G401.6 (cell line): ENCODE measurements at regions not wholly inside any gene's neighbourhood (a gene's known extent, or its start where the extent isn't known, plus 50 kb on each side); places are given as distances from the start of the nearest gene placed in this dataset.
"Not testable (repeated sequence)": the region's sequence is repeated elsewhere in the genome, so short reads cannot be mapped to it uniquely, and the experiment has no call there.

Experiments used
- FAIRE-seq: peaks from 2 replicates; lab custom pipeline; 2012; peaks lifted over from hg19 to GRCh38; lab: Jason Lieb, UNC

DNA sequence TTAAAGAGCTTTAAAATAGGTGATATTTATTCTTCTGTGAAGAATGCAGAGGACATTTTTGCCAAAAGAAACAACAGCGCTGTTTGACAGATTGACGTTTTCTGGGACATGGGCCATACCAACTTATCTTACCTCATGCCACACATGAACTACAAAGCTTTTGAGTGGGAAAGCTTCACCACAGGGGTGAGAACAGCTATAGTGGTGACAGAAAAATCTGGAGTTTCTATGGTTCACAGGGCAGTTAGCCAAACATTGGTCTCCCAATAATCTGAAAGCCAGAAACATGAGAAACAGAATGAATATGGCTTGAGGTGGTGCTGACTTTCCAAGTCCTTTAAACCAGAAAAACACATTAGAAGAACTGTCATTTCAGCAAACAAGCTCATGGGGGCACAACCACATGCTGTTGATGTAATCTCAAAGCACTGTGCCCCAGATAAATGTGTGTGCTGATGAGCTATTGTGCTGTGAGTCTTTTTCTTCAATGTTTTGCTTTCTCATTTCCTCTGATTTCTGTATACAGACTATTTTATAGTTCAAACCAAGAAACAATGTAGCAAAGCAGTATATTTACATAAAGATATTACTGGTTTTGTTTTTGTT, 905.4 kb downstream of the SLC16A7 start:
- no peak for FAIRE-seq

DNA sequence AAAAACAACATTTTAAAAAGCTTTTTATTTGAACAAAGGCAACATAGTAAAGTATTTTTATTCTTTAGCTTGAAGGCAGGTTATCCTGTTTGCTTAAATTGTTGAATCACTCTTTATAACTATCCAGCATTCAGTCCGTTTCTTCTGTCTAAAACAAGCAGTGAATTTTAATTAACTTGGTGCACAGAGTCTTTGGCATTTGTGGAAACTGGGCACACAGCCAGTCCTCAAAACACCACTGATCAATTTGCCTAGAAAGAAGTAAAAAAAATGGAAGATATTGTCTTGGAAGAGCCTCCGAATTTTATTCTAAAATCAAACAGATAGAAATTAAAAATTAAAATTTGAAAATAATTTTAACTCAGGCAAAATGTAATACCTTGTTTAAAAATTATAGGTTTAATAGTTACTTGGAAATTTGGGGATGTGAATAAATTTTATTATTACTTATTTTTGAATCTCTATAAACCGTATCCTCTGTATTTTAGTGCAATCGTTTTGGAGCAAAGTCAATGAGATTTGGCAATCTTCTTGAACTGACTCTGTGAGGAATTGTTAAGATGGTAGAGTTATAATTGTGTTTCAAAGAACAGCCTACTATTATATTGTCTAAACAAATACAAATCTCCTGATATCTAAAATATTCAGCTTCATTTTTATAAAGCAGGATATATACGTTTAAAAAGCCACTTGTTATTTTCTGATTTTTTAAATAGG, 927.0 kb downstream of the SLC16A7 start:
- no peak for FAIRE-seq

DNA sequence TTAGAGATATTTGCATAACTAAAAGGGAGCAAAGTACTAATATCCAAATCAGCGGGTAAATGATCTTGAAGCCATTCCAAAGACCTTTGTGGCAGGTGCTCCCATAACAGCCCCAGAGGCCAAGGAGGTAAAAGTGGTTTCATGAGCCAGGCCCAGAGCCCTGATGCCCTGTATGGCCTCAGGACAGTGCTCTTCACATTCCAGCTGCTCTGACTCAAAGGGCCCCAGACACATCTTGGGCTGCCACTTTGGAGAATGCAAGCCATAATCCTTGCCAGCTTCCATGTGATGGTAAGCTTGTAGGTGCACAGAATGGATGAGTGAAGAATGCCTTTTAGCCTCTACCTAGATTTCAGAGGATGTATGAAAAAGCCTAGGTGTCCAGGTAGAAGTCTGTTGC, 933.4 kb downstream of the SLC16A7 start:
- FAIRE-seq = no peak

DNA sequence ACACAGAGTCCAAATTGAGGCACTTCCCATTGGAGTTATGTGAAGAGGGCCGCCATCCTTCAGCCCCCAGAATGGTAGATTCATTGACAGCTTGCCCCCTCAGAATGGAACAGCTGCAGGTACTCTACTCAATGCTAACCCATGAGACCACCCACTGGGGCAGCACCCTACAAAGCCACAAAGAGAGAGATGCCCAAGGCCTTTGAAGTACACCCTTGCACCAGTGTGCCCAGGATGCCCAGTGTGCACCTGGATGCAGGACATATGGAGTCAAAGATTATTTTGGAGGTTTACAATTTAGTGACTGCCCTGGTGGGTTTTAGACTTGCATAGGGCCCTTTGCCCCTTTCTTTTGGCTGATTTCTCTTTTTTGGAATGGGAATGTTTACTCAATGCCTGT, 933.9 kb downstream of the SLC16A7 start:
- no peak for FAIRE-seq

DNA sequence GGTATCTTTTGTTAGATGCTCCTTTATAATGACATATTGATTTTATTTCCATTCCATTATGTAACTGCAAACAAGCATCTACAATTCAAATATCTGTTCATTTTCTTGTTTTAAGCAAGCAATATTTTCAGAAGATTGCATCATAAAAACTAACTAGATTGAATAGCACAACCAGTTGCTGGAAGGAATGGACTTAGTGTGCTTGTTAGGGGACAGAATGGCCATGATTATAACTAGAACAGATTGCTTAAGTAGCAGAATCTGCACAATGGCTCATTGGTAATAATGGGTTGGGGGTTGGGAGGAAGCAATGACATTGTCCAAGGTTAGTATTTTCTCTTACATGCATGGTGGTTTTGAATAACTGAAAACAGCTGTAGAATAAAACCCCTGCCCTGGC, 939.5 kb downstream of the SLC16A7 start:
- FAIRE-seq = no peak

DNA sequence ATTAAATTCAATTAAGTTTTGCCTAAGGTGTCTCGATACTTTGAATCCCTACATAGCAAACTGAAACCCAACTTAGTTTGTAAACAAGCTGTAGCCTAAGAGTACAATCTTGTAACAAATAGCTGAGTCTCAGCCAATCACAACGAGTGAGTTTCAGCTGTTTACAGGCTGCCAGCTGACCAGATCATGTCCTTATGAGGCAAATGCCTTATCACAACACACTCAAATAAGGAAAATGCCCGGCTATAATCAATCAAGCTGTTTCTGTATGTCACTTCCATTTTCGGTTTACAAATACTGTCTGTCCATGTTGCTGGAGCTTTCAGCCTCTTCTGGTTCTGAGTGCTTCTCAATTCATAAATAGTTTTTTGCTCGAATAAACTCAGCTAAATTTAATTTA, 943.8 kb downstream of the SLC16A7 start:
- no peak for FAIRE-seq

DNA sequence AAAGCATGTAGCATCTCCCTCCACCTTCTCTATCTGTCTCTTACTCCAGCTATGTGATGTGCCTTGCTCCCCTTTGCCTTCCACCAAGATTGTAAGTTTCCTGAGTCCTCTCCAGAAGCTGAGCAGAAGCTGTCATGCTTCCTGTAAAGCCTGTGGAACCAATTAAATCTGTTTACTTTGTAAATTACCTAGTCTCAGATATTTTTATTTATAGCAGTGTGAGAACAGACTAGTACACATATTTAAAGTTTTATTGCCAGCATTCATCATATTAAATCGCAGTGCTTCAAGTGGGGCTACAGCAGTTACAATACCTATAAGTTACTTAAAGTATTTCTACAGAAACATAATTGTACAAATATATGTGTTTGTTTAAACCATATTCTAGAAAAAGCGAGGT, 973.1 kb downstream of the SLC16A7 start:
- no peak for FAIRE-seq

DNA sequence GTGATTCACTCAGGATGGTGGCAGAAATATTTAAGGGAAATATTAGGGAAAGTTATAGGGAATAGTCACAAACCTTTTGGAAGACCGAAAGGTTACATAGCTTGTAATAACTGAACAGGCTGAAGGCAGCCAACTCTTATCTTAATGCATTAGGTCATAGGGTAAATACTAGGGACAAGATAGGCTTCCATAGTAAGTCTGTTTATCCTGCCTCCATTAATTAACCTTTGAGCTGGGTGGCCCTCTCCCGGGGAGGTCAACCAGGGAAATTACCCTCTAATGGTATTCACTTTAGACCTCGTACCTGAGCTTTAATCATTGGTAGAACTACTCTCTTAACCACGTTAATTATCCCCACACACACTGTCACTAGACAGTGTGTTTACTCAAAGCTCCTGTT, 981.8 kb downstream of the SLC16A7 start:
- FAIRE-seq = no peak

DNA sequence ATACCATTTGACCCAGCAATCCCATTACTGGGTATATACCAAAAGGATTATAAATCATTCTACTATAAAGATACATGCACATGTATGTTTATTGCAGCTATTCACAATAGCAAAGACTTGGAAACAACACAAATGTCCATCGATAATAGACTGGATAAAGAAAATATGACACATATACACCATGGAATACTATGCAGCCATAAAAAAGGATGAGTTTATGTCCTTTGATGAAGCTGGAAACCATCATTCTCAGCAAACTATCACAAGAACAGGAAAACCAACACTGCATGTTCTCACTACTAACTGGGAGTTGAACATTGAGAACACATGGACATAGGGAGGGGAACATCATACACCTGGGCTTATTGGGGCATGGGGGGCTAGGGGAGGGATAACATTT, 991.8 kb downstream of the SLC16A7 start:
- FAIRE-seq = not testable (repeated sequence)

DNA sequence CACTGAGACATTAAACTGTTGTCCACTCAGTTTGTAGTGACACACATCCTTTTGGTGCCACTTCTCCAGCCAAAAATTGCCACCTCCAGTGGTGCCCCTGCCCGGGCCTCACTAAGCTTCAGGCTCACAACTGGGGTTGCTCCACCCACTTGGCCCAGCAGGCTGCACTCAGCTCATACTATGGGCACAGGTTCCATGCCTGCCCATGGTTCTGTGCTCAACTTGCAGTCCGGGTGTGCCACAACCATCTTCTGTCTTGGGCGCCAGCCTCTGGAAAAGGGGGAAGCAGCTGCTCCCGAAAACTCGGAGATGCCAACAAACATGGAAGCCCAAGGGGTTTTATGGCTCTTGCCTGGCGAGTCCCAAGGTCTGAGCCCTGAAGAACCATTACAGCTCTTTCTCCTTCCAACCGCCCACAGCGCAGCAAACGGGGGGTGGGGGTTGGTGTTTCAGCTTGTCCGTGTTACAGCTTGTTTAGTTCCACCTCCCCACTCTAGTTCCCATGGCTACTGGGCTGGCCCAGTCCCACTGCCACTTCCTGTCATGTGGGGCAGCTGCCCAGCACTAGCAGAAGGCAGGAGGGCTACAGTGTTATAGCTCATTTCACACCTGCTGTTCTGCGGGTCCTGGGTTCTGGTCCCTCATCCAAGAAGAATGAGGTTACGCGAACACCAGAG, 998.3 kb downstream of the SLC16A7 start:
- no peak for FAIRE-seq

DNA sequence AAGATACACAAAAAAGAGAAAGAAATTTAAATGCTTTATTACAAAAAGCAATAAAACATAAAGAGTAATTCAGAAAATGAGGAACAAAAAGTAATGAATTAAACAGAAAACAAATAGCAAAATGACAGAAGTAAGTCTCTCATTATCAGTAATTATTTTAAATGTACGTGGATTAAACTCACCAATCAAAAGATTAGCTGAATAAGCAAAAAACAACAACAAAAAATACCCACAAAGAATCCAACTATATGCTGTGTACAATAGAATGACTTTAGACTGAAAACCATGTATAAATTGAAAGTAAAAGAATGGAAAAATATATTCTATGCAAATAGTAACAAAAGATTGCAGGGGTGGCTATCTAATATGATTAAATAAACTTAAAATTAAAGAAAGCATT, 1006.8 kb downstream of the SLC16A7 start:
- no peak for FAIRE-seq

DNA sequence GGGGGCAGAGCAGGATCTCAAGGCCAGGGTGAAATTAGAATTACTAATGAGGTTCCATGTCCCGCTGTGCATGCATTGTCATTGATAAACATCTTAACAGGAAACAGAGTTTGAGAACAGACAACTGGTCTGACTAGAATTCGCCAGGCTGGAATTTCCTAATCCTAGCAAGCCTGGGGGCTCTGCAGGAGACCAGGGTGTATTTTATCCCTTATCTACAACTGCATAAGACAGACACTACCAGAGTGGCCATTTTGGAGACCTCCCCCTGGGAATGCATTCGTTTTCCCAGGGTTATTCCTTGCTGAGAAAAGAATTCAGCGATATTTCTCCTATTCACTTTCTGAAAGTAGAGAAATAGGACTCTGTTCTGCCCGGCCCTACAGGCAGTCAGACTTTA, 1007.6 kb downstream of the SLC16A7 start:
- not testable (repeated sequence) for FAIRE-seq

DNA sequence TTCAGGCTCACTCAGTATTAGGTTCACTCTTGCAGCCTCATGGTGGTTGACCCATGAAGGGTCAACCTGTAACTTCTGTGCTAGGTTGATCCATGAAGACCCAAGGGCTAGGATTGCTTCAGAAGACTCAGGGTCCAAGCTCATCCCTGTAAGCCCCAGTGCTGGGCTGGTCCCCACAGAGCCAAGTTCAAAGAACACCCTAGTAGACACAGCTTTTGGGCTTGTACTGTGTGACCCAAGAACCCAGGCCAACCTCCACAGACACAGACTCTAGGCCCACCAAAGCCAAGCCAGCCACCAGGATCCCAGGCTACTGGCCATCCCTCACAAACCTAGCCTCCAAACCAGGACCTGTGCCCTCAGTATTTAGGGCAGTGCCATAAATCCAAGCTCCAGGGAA, 1020.6 kb downstream of the SLC16A7 start:
- FAIRE-seq = no peak

DNA sequence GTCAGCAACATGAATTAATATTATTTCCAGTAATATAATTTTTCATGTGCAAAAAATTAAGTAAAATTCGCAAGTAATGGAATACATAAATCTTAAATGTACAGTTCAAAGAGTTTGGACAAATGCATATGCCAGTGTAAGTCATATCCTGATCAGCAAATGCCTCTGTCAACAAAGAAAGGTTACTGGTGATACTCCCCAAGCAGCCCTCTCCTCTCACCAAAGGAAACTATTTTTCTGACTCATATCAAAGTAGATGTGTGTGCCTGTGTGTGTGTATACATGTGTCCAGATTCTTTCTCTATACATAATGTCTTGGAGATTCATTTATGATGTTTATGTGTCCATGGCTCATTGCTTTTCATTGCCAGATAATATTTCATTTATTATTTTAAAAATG, 1035.0 kb downstream of the SLC16A7 start:
- no peak for FAIRE-seq

DNA sequence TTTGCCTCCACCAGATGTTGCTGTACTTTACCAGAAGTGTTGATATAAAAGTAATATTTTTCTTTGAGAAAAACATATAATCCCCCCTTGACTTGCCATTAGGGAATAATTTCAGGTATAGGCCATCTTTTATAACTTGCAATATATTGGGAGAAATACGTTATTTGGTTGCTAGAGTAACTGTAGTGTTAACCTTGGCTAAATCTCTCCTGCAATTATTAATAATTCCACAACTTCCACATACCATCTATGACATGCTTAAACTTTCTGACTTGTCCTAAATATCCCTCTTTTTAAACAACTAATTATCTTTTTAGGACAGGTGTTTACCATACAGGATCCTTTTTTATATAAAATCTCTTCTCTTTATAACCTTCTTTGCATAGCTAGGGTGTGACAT, 1048.2 kb downstream of the SLC16A7 start:
- no peak for FAIRE-seq

DNA sequence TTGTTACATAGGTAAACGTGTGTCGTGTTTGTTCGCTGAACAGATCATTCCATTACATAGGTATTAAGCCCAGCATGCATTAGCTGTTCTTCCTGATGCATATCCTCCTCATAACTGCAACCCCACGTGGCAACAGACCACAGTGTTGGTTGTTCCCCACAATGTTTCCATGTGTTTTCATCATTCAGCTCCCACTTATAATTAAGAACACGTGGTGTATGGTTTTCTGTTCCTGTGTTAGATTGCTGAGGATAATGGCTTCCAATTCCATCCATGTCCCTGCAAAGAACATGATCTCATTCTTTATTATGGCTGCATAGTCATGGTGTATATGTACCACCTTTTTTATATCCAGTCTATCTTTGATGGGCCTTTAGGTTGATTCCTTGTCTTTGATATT, 1071.1 kb downstream of the SLC16A7 start:
- no peak for FAIRE-seq

DNA sequence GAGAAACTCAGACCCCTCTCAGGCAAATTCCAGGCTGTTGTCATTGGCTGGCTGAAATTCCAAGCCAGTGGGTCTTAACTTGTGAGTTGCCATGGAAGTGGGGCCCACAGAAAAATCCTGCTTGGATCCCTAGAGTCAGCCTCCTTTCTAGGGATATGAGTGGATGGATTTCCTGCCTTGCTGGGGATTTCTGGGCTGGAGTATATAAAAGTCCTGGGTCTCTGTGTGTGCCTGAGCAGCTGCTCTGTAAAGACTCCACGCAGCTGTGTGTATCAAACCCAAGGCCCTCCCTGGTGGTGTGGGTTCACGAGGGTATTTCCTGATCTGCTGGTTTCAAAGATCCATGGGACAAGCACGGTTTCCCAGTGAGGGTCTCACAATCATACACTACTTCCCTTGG, 1077.1 kb downstream of the SLC16A7 start:
- no peak for FAIRE-seq

DNA sequence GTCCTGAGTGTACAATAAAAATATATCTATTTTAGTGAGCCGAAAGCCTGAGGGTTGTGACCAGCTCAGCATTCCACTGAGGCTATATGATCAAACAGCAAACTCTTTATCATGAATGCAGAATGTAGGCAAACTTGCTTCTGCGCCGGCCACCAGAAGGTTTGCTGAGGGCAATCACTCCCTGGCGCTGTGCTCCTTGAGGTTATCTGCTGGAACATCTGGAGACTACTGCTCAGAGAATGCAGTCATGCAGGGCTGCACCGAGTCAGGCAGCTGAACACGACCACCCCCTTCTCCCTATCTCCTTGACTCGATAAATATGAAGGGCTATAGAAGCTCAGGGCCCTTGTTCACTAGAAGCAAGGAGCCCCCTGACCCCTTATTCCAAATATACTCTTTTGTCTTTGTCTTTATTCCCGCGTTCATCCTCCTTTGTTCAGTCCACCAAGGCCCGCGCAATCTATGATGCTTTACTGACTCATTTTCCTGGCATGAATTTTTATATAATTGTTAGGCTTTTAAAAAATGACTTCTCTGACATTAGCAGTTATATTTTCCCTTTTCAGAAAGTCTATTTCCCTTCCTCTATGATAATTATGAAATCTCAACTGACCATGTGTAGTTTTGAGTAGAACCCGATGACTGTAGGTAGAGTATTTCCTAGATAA, 1089.3 kb downstream of the SLC16A7 start:
- FAIRE-seq = no peak

DNA sequence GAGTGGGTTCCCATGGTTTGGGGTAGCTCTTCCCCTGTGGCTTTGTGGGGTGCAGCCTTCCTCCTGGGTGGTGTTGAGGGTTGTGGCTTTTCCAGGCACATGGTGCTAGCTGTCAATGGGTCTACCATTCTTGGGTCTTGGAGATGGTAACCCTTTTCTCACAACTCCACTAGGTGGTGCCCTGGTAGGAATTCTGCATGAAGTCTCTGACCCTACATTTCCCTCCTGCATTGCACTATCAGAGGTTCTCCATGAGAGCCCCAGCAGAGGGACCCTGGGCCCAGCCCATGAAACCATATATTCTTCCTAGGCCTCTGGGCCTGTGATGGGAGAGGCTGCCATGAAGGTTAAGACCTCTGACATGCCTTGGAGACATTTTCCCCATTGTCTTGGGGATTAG, 1093.3 kb downstream of the SLC16A7 start:
- FAIRE-seq = no peak

DNA sequence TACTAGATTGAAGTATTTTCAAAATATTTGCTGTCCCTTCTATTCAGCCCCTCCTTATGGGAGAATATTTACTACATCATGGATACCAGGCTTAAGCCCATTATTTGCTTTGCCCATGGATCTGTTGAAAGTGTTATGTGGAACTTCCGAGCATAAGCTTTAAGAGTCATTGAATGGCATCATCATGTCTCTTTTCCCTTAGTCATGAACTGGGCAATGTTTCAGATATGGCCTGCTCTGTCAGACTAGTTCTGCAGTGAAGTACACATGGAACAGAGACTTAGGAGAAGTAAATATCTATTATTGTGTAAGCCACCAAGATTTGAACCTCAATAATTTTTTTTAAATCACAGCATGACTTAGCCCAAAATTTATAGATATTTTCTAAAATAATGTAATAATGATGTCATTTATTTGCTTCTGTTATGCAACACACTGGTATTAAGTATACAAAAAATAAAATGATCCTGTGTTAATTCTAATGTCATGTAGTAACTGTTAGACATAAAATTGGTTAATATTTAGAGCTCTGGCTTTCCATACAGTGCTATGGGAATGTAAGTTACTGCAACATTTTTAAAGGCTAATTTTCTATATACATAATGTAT, 1097.3 kb downstream of the SLC16A7 start:
- FAIRE-seq = no peak

DNA sequence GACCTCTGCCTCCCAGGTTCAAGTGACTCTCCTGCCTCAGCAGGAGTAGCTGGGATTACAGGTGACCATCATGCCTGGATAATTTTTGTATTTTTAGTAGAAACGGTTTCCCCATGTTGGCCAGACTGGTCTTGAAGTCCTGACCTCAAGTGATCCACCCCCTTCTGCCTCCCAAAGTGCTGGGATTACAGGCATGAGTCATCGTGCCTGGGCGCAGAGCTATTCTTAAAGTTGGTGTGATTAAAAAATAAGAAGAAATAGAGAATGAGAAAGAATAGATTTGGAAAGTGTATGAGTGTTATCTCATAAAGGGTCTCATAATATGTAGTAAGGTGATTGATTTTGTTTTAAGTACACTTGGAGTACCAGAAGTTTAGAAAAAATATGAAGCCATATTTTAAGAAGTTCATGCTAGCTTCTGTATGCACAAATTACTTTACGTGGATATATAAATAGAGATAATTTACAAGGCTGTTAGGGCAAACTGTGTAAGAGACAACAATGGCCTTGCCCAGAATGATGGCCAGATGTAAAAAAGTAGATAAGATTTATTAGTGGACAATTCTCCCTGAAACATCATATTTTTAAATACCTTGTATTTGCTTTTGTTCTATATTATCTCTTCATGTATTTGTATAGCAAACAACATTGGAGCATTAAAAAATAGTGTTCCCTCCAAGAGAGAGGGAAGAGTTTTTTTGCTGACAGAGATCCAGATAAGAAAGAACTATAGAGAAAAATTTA, 1108.5 kb downstream of the SLC16A7 start:
- FAIRE-seq = no peak

DNA sequence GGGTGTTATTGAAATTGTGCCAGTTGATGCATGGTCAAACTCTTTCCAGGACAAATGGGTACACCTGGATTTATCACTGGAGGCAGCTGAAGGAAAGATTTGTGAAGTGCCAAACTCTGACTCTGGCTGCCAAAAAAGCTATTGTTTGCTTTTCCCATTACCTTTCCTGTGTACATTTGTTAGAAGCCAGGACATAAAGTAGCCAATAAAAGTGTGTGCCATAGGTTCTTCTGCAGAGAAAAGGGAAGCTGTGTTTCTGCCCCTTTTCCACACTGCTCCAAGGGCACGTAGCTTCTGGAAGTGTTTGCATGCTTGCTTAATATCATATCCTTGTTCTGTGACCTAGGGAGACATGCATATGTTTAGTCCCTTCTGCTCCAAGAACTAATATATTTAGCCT, 1114.4 kb downstream of the SLC16A7 start:
- FAIRE-seq = no peak
